Stimulated activated naive CD8-positive, alpha-beta T cell treated with anti-CD3 and anti-CD28 coated beads, Interleukin-15, Interleukin-2, amounts not matched to agents 100 U/mL and 50 U/mL, for 24 hours (primary cell): ENCODE measurements at regions not wholly inside any gene's neighbourhood (a gene's known extent, or its start where the extent isn't known, plus 50 kb on each side); places are given as distances from the start of the nearest gene placed in this dataset.

ENCODE experiments used
- ATAC-seq: fragments of 150-1000 bp; cut with Tn5 transposase; one replicate; pipeline ENCODE4 v1.10.0; 2021
- DNase-seq: peaks from one replicate; pipeline ENCODE4 v3.0.0; 2021

GRCh38 chr1:36608272-36608671 is 125.6 kb upstream of the CSF3R start:
- ATAC-seq: no peak

GRCh38 chr1:36607263-36607651 is 124.5 kb upstream of the CSF3R start:
- ATAC-seq: no peak

More at GRCh38 chr1:36608272-36608671, 125.6 kb upstream of the CSF3R start:
- DNase-seq: no peak

GRCh38 chr1:36606641-36607262 is 124.0 kb upstream of the CSF3R start:
- DNase-seq: no peak
- no peak for ATAC-seq

More at GRCh38 chr1:36607263-36607651, 124.5 kb upstream of the CSF3R start:
- DNase-seq: no peak

DNA sequence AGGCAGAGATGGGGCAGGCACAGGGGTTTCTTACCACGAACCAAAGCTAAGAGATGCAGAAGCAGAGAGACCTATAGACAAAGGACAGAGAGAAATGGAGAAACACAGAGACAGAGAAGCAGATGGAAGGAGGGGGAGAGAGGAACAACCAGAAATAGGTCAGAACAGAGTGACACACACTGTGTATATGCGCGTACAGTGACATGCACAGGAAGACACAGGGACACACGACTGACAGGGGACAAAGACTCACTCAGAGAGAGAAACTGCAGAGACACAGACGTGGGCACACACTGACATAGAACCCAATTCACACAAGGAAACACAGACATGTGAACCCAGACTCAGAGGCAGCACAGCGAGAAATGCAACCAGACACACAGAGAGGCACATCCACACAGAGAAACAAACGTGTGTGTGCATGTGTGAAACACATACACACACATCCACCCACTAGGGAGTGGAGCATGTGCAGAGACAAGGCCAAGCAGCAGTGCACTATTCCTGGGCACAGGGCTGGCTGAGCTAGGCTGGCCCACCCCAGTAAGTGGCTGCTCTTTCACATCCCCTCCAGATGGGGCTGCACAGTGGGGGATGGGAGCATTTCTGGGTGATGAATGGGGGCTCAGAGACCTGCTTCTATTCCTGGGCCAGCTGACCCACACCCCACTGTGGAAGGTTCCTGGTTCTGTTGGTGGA is 123.4 kb upstream of the CSF3R start:
- DNase-seq: no peak
- ATAC-seq: no peak

DNA sequence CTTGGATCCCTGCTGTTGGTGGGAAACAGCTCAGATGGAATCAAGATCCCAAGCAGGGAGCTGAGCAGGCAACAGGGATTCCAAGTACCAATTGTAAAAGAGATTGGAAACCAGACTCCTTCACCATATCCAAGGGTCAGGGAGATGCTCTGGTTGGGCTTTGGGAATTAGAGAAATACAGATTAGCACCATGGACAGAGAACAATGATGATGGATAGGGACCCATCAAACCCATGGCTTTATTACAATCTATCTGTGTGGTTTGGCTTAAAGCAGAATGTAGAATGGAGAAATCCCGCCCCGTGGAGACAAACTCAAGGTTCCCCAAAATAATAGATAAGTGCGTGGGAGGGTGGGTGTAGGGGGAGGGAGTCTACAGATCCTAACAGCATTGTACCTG is 120.7 kb upstream of the CSF3R start:
- ATAC-seq (no peak), DNase-seq (no peak)

- DNase-seq: no peak
- ATAC-seq: no peak
Observed at GRCh38 chr1:36602184-36602583, 119.5 kb upstream of the CSF3R start.

DNA sequence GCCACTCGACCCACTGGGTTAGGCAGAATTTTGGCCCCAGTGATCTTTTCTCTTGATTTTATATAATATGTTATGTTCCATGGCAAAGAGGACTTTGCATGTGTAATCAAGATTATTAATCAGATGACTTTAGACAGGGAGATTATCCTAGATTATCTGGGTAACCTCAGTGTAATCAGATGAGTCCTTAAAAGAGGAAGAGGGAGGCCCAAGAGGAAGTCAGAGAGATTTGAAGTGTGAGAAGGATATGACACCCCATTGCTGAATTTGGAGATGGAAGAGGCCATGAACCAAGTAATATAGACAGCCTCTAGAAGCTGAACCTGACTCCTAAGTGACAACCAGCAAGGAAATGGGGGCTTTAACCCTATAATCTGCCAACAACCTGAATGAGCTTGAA is 117.1 kb upstream of the CSF3R start:
- DNase-seq: no peak
- no peak for ATAC-seq

DNA sequence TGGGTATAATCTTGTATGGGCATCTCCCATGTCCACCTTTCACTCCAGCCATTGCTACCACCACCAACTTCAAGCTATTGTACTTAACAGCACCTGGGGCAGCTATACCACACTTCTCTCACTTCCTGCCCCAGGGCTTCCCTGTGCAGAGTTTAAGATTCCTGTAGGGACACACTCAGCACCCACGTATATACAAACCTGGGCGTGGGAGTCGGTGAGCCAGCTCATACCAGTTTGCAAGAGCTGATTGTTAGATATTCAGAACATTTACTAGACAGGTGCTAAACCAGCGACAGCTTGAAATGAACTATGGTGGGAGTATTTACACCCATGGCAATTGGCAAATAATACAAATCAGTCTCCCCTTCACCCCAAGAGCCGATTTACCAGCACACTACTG is 114.8 kb upstream of the CSF3R start:
- ATAC-seq (no peak), DNase-seq (no peak)

DNA sequence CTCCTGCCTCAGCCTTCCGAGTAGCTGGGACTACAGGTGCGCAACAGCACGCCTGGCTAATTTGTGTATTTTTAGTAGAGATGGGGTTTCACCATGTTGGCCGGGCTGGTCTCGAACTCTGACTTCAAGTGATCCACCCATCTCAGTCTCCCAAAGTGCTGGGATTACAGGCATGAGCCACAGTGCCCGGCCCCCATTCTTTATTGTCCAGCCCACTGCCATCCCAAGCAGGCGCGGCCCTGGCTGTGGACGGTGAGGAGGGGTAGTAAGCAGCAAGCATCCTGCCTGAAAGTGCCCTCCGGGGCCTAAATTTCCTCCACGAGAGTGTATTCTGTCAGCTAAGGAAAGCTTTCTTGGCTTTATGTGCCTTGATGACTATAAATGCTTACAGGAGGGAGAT is 113.2 kb upstream of the CSF3R start:
- DNase-seq (no peak), ATAC-seq (no peak)

DNA sequence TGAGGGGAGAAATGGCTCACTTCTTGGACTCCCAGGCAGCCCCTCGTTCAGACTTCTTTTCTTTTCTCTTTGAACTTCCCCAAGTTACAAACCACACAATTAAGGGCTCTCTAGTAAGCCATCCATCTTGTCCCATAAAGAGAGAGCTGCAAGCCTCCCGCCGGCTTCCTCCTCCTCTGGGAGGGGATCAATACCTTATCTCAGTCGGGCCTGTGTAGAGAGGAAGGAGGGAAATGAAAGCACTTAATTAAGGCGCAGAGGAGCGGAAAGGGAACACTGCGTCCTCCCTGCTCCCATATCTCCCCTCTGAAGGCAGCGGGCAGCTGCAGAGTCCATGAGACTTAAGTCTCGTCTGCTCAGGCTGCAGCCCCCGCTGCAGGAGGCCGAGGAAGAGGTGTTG is 112.6 kb upstream of the CSF3R start:
- DNase-seq (no peak), ATAC-seq (no peak)

DNA sequence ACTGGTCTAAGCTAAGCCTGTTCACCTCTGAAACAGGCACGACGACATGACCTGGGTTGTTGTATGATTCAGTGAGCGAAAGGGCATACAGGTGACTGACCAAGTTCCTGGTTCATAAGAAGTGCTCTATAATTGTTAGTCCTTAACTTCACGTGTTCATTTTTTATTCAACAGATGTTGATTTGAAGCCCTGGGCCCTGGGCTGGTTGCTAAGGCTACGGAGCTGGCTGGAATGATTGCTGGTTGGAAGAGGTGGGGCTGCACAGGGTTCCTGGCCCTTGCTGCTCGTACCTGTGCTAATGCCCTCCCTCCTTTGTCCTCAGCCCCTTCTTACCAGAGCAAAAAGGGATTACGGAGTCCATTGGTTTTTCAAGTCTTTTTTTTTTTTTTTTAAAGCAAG is 111.3 kb upstream of the CSF3R start:
- no peak for DNase-seq
- no peak for ATAC-seq

DNA sequence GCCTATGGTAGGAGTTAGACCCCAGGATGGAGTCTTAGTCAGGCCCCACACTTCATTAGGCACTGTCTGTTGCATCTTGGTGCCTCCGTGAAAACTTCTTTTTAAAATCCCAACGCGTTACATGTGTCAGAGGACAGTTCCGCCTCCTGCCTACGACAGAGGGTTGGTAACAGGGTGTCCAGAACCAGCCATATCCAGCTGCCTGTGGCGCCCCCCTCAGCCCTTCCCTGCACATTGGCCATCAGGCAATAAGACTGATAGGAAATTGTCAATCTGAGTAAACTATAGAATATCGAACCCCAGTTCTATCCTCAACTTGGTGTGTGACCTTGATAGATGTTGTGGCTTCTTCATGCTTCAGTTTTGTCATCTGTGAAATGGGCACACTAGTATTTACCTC is 108.6 kb upstream of the CSF3R start:
- no peak for ATAC-seq
- DNase-seq: no peak

- ATAC-seq: no peak
Observed at GRCh38 chr1:36590771-36591170, 108.1 kb upstream of the CSF3R start.

DNA sequence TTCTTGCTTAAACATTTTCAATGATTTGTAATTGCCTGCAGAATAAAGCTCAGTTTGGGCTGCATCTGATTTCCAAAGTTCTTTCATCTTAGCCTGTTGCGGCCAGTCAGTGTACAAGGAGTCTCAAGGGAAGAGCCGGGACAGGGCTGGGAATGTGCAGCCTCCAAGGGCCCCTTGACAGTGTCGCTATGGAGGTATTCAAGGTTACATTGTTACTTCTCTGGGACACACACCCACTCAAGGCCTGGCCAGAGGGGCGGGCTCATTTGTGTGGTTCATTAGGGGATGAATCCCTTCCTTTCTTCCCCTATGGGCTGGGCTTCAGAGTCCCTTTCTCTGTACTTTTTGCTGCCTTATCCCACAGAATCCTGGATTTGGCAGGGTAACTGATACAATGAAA is 107.6 kb upstream of the CSF3R start:
- ATAC-seq (no peak), DNase-seq (no peak)

More at GRCh38 chr1:36590771-36591170, 108.1 kb upstream of the CSF3R start:
- no peak for DNase-seq

DNA sequence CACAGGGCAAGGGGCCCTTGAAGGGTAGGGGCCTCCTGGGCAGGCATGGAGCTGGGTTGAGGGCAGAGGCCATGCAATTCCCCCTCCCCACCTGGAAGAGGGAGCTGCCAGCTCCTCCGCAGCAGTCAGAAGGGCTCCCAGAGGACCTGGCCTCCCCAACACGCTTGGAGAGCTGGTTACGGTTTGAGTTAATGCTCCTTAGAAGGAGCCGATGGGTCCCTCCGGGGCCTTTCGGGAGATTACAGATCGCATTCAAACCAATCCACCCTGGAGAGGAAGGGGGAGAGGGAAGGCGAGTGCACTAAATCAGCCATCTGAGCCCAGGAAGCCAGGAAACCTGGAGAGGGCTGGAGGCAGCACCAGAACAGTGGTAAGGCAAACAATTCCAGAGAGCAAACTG is 106.3 kb upstream of the CSF3R start:
- ATAC-seq (no peak), DNase-seq (no peak)

DNA sequence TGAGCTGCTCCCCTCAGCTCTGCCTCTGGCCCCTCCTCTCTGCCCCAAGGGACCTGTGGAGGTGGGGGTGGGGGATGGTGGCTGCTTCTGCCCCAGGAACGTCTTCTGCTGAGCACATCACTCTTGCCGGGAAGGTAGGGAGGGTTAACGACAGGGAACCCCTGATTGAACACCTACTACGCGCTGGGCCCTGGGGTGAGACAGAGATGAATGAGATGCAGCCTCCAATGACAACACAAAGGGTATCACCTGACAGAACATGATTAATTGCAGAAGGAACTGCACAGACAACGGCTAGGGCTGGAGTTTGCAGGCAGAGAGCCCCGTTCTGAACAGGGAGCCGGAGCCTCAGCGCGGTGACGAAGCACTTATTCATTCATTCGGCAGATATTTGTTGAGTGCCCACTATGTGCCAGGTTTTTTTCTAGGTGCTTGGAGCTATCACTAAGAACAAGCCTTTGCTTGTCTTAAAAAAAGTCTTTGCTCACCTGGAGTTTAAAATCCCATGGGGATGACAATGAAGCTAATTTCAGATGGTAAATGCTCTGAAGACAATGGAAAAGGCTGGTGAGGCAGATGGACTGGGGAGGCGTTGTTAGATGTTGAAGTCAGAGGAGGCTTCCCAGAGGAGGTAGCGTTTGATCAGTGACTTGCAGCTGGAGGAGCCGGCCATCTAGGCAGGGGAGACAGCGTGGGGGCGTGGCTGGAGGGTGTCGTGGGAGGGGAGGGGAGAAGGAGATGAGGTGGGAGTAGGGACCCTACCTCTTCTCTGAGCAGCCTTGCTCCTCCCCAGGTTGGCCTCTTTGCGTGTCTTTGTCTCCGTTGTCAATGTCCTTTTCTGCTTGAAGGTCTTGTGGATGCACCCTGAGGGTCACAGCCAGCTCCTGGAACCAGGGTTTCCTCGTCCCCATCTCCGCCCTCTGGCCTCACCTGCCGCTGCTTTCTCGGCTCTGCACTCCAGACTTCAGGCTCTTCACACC is 103.1 kb upstream of the CSF3R start:
- ATAC-seq: no peak
- no peak for DNase-seq

DNA sequence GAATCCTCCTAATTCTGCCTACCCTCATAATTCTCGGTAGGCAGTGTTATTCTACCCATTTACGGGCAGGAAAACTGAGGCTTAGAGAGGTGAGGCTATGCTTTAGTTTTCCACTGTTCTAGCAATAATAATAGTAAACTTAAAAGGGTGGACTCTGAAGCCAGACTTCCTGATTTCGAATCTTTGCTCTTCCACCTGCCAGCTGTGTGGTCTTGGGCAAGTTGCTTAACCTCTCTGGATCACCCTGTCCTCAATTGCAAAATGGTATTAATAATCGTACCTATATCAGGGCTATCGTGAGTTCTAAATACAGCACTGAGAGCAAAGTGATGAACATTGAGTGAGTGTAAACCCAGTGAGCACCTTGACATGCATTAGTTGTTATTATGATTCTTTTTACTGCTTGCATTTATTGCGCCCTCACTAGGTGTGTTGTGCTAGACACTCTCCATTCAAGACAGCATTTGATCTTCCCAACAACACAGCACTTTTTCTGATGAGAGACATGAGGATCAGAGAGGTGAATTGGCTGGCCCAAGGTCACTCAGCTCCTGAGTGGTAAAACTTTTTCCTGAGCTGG is 102.3 kb upstream of the CSF3R start:
- ATAC-seq (no peak), DNase-seq (no peak)

- DNase-seq (no peak), ATAC-seq (no peak)
Observed at GRCh38 chr1:36583980-36584782, 101.5 kb upstream of the CSF3R start.

- ATAC-seq: no peak
- no peak for DNase-seq
Observed at GRCh38 chr1:36583080-36583479, 100.4 kb upstream of the CSF3R start.

DNA sequence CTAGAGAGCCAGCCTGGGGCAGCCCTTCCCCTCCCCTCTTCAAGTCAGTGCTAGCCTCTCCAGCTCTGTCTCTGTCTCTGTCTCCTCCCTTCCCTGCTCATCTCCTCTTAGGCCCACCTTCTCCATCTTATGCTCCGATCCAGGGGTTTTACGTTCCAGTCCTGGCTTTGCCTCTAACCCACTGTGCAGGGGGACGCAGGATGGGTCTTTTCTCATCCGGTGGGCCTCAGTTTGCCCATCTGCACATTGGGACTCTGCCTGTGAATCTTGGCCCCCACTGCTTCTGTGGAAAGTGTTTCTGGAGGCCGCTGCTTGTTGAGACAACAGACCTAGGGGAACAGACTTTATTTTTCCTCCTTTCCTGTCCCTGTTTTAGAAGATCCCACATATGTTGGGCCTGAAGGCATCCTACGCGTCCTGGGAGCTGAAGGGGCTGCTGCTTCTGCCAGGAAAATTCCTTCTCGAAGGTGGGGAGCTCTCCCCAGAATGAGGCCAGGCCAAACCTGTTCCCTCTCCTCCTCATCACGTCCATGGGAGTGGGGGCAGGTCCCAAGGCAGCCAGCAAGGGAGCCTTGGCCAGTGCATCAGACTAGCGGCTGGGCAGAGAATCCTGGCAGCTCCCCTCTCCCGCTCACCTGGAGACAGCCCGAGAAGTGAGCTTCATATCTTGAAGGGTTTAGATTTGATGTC is 99.5 kb upstream of the CSF3R start:
- DNase-seq: no peak
- ATAC-seq: no peak

GRCh38 chr1:36580524-36580923 is 97.8 kb upstream of the CSF3R start:
- DNase-seq: no peak

More at GRCh38 chr1:36580524-36580923, 97.8 kb upstream of the CSF3R start:
- no peak for ATAC-seq
